ENCODE measurements at regions not wholly inside any gene's neighbourhood (a gene's known extent, or its start where the extent isn't known, plus 50 kb on each side); places are given as distances from the start of the nearest gene placed in this dataset.
A peak's percentile ranks its signal among the peaks of the same experiment; 100 is the strongest.

DNA sequence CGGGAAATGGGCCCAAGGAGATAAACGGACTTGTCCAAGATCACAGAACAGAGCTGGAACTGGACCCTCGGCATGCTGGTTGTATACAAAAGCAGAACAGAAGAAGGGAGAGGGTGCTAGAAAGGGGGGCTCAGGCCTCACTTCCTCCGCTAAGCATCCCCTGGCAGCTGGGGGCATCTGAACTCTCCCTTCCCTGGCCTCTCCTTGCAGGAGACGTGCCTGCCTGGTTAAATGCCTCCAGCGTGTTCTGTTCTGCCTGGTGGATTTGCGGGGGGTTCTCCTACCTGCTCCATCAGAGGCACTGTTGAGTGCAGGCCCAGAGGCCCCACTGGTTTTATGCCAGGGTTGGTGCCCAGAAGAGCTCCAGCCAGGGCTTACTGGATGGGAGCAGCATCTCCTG, 124.7 kb downstream of the ZFP36L2 start:
- peak overlapping the region; percentile 95 for H2AFZ ChIP-seq

More for the DNA sequence above, 124.7 kb downstream of the ZFP36L2 start:
- Histone ChIP-seq H3K4me2 (peak overlapping the region; percentile 86), H3K27me3 (ENCODE audit: insufficient read depth) (peaks cover 8% of the 10 kb centered on the region; the same call in 1 of the 2 replicates), H3K27ac (ENCODE audit: low read depth) (peak overlapping the region; percentile 91; the same call in 1 of the 2 replicates), H3K36me3 (ENCODE audit: insufficient read depth) (no peaks in the 10 kb centered on the region), H3K9me2 (ENCODE audit: insufficient read depth) (no peaks in the 10 kb centered on the region), H3K79me2 (replicated peaks; ENCODE audit: insufficient read depth) (no peaks in the 10 kb centered on the region), H3K4me3 (peak overlapping the region; percentile 68), H4K20me1 (replicated peaks; ENCODE audit: insufficient read depth) (no peaks in the 10 kb centered on the region), H3F3A (replicated peaks; ENCODE audit: low read depth) (no peaks in the 10 kb centered on the region), H3K4me1 (ENCODE audit: insufficient read depth) (peaks cover 21% of the 10 kb centered on the region; the same call in 1 of the 2 replicates)
- Mint-ChIP-seq H3K4me1 (peaks cover 39% of the 10 kb centered on the region), H3K27ac (no peak overlapping the region), H3K4me3 (no peak overlapping the region), H3K27me3 (ENCODE audit: insufficient read depth, low read depth, poor library complexity) (peaks cover 33% of the 10 kb centered on the region), H3K36me3 (ENCODE audit: low read depth) (peaks cover 7% of the 10 kb centered on the region; the same call in 2 of the 3 replicates), H3K9me3 (peaks cover 17% of the 10 kb centered on the region)
- ATAC-seq (peak; percentile 2), DNase-seq (ENCODE audit: low spot score) (peak; percentile 3)
- TF ChIP-seq ZNF331 (CRISPR knock-in tag; IDR thresholded peaks at IDR 0.05; ENCODE audit: low read depth) (no peak), NANOG (IDR thresholded peaks at IDR 0.05; ENCODE audit: borderline replicate concordance) (no peak), ZNF462 (CRISPR knock-in tag; IDR thresholded peaks at IDR 0.05) (no peak), REST (IDR thresholded peaks at IDR 0.05; ENCODE audit: unreplicated experiment) (no peak), CTCF (conservative IDR thresholded peaks at IDR 0.05; ENCODE audit: low read depth in 2 of 2) (no peak), STAT1 (IDR thresholded peaks at IDR 0.05; ENCODE audit: unreplicated experiment) (no peak), EZH2phosphoT487 (IDR thresholded peaks at IDR 0.05; ENCODE audit: unreplicated experiment) (no peak), ZNF114 (CRISPR knock-in tag; IDR thresholded peaks at IDR 0.05) (no peak)
- TF ChIP-seq, protein P1, sequence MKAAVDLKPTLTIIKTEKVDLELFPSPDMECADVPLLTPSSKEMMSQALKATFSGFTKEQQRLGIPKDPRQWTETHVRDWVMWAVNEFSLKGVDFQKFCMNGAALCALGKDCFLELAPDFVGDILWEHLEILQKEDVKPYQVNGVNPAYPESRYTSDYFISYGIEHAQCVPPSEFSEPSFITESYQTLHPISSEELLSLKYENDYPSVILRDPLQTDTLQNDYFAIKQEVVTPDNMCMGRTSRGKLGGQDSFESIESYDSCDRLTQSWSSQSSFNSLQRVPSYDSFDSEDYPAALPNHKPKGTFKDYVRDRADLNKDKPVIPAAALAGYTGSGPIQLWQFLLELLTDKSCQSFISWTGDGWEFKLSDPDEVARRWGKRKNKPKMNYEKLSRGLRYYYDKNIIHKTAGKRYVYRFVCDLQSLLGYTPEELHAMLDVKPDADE (IDR thresholded peaks at IDR 0.05) = no peak

Data from GM23338 (cell line).